GM18502 (cell line): ENCODE measurements at regions not wholly inside any gene's neighbourhood (a gene's known extent, or its start where the extent isn't known, plus 50 kb on each side); places are given as distances from the start of the nearest gene placed in this dataset.

Experiments used
- ATAC-seq: cut with Tn5 transposase; IDR thresholded peaks from one replicate; pipeline ENCODE4 v1.9.1; 2021; ENCODE audit warnings: mild to moderate bottlenecking; ENCODE audit not compliant: unreplicated experiment, poor library complexity

GRCh38 chr22:48106715-48107259, 1344.3 kb downstream of the TBC1D22A start:
- no peak for ATAC-seq

- ATAC-seq = no peak
Observed at GRCh38 chr22:48106215-48106614, 1343.8 kb downstream of the TBC1D22A start.

GRCh38 chr22:48105259-48105658, 1342.8 kb downstream of the TBC1D22A start:
- ATAC-seq = no peak

GRCh38 chr22:48104766-48105165, 1342.3 kb downstream of the TBC1D22A start:
- ATAC-seq = no peak

GRCh38 chr22:48104102-48104738, 1341.8 kb downstream of the TBC1D22A start:
- ATAC-seq = no peak

- ATAC-seq = no peak
Observed at GRCh38 chr22:48103126-48103875, 1340.9 kb downstream of the TBC1D22A start.

- ATAC-seq = no peak
Observed at GRCh38 chr22:48102581-48102980, 1340.1 kb downstream of the TBC1D22A start.

GRCh38 chr22:48101704-48102103, 1339.3 kb downstream of the TBC1D22A start:
- ATAC-seq = no peak

GRCh38 chr22:48100685-48101417, 1338.4 kb downstream of the TBC1D22A start:
- no peak for ATAC-seq

GRCh38 chr22:48099671-48100070, 1337.2 kb downstream of the TBC1D22A start:
- no peak for ATAC-seq

GRCh38 chr22:48099251-48099650, 1336.8 kb downstream of the TBC1D22A start:
- no peak for ATAC-seq

GRCh38 chr22:48098921-48099245, 1336.4 kb downstream of the TBC1D22A start:
- ATAC-seq = no peak

GRCh38 chr22:48098243-48098920, 1335.9 kb downstream of the TBC1D22A start:
- peak; percentile 82 for ATAC-seq

- peak; percentile 36 for ATAC-seq
Observed at GRCh38 chr22:48097723-48098122, 1335.3 kb downstream of the TBC1D22A start.

- no peak for ATAC-seq
Observed at GRCh38 chr22:48096851-48097665, 1334.6 kb downstream of the TBC1D22A start.

- no peak for ATAC-seq
Observed at GRCh38 chr22:48096411-48096810, 1334.0 kb downstream of the TBC1D22A start.

GRCh38 chr22:48093981-48094380, 1331.5 kb downstream of the TBC1D22A start:
- ATAC-seq = no peak

- no peak for ATAC-seq
Observed at GRCh38 chr22:48092866-48093265, 1330.4 kb downstream of the TBC1D22A start.

- no peak for ATAC-seq
Observed at GRCh38 chr22:48091656-48092223, 1329.3 kb downstream of the TBC1D22A start.
